ENCODE measurements at regions not wholly inside any gene's neighbourhood (a gene's known extent, or its start where the extent isn't known, plus 50 kb on each side); places are given as distances from the start of the nearest gene placed in this dataset.

GRCh38 chr2:47288864-47289263, 80.2 kb upstream of the EPCAM start:
- H3K79me2 ChIP-seq (replicated peaks; ENCODE audit: insufficient read depth, low read length) = no peaks in the 10 kb centered on the region
- no peaks in the 10 kb centered on the region for H3K9me2 ChIP-seq (ENCODE audit: insufficient read depth, low read length)
- no peak overlapping the region for H3K4me3 ChIP-seq (ENCODE audit: low read length)
- H3K9me3 ChIP-seq (ENCODE audit: low read length) = no peaks in the 10 kb centered on the region
- H3F3A ChIP-seq (ENCODE audit: insufficient read depth, low read length, poor library complexity, severe bottlenecking) = no peaks in the 10 kb centered on the region
- H3K4me2 ChIP-seq (ENCODE audit: low read length) = no peak overlapping the region
- TF ChIP-seq RAD21 (conservative IDR thresholded peaks at IDR 0.05) (no peak), SMC3 (conservative IDR thresholded peaks at IDR 0.05; ENCODE audit: poor library complexity) (no peak), EP300 (conservative IDR thresholded peaks at IDR 0.05; ENCODE audit: poor library complexity, severe bottlenecking) (no peak), CTCF (IDR thresholded peaks at IDR 0.05; ENCODE audit: poor library complexity, severe bottlenecking) (no peak), TAF1 (IDR thresholded peaks at IDR 0.05; ENCODE audit: low read depth) (no peak), MXI1 (conservative IDR thresholded peaks at IDR 0.05; ENCODE audit: poor library complexity, severe bottlenecking) (no peak), POLR2AphosphoS5 (IDR thresholded peaks at IDR 0.05) (no peak), EZH2 (IDR thresholded peaks at IDR 0.05; ENCODE audit: borderline replicate concordance, insufficient read depth, low read length, poor library complexity, severe bottlenecking) (no peak), REST (IDR thresholded peaks at IDR 0.05; ENCODE audit: borderline replicate concordance) (no peak)
- H4K20me1 ChIP-seq (ENCODE audit: insufficient read depth) = no peaks in the 10 kb centered on the region
- H2AFZ ChIP-seq (ENCODE audit: low read depth, low read length) = no peak overlapping the region
- H3K27ac ChIP-seq (ENCODE audit: low read length) = no peak overlapping the region
- H3K36me3 ChIP-seq (ENCODE audit: insufficient read depth, low read length) = no peaks in the 10 kb centered on the region
- H3K27me3 ChIP-seq (ENCODE audit: insufficient read depth, low read depth, low read length) = no peaks in the 10 kb centered on the region
- H3K9ac ChIP-seq (ENCODE audit: low read length) = no peak overlapping the region

- H3K4me3 ChIP-seq (ENCODE audit: low read length) = no peak overlapping the region
- no peaks in the 10 kb centered on the region for H3K79me2 ChIP-seq (replicated peaks; ENCODE audit: insufficient read depth, low read length)
- TF ChIP-seq TAF1 (IDR thresholded peaks at IDR 0.05; ENCODE audit: low read depth) (no peak), MXI1 (conservative IDR thresholded peaks at IDR 0.05; ENCODE audit: poor library complexity, severe bottlenecking) (no peak), EP300 (conservative IDR thresholded peaks at IDR 0.05; ENCODE audit: poor library complexity, severe bottlenecking) (no peak), POLR2AphosphoS5 (IDR thresholded peaks at IDR 0.05) (no peak), EZH2 (IDR thresholded peaks at IDR 0.05; ENCODE audit: borderline replicate concordance, insufficient read depth, low read length, poor library complexity, severe bottlenecking) (no peak), REST (IDR thresholded peaks at IDR 0.05; ENCODE audit: borderline replicate concordance) (no peak), CTCF (IDR thresholded peaks at IDR 0.05; ENCODE audit: poor library complexity, severe bottlenecking) (no peak), SMC3 (conservative IDR thresholded peaks at IDR 0.05; ENCODE audit: poor library complexity) (no peak), RAD21 (conservative IDR thresholded peaks at IDR 0.05) (no peak)
- H3K9me2 ChIP-seq (ENCODE audit: insufficient read depth, low read length) = no peaks in the 10 kb centered on the region
- no peak overlapping the region for H3K4me2 ChIP-seq (ENCODE audit: low read length)
- no peaks in the 10 kb centered on the region for H3K9me3 ChIP-seq (ENCODE audit: low read length)
- H3K27me3 ChIP-seq (ENCODE audit: insufficient read depth, low read depth, low read length) = no peaks in the 10 kb centered on the region
- H3F3A ChIP-seq (ENCODE audit: insufficient read depth, low read length, poor library complexity, severe bottlenecking) = no peaks in the 10 kb centered on the region
- no peak overlapping the region for H3K27ac ChIP-seq (ENCODE audit: low read length)
- H4K20me1 ChIP-seq (ENCODE audit: insufficient read depth) = no peaks in the 10 kb centered on the region
- H3K36me3 ChIP-seq (ENCODE audit: insufficient read depth, low read length) = no peaks in the 10 kb centered on the region
- no peak overlapping the region for H2AFZ ChIP-seq (ENCODE audit: low read depth, low read length)
- no peak overlapping the region for H3K9ac ChIP-seq (ENCODE audit: low read length)
Observed at GRCh38 chr2:47283659-47284058, 85.5 kb upstream of the EPCAM start.

Measured in neural cell (in vitro differentiated cells).